GM10266 (cell line): ENCODE measurements at regions not wholly inside any gene's neighbourhood (a gene's known extent, or its start where the extent isn't known, plus 50 kb on each side); places are given as distances from the start of the nearest gene placed in this dataset.
"Not testable (repeated sequence)": the region's sequence is repeated elsewhere in the genome, so short reads cannot be mapped to it uniquely, and the experiment has no call there.

Experiments
- DNase-seq: peaks from one replicate; pipeline ENCODE4 v3.0.0; 2012; ENCODE audit errors: extremely low spot score
- TF ChIP-seq, protein P1 (sequence below): IDR thresholded peaks from 2 replicates; pipeline ENCODE4 v1.5.1; 2012; ENCODE audit warnings: mild to moderate bottlenecking, low read depth; ENCODE audit not compliant: control insufficient read depth, insufficient read depth; ENCODE audit errors: missing control alignments

DNA sequence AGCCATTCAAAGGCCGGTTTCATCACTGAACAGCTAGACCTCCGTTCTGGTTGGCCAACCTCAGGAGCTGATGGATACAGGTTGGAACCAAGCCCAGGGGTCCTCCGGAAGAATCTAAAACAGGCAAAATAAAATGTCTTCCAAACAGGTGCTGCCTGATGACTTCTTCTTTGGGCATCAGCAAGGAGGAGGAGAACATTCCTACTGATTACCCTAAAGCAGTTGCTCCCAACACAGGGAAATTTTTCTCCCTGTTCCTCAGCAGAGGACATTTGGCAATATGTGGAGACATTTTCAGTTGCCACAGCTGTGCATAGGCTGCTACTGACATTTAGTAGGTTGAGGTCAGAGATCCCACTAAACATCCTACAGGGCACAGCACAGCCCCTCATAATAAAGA is 319.3 kb upstream of the PPARGC1A start:
- no peak for DNase-seq
- TF ChIP-seq, protein P1, sequence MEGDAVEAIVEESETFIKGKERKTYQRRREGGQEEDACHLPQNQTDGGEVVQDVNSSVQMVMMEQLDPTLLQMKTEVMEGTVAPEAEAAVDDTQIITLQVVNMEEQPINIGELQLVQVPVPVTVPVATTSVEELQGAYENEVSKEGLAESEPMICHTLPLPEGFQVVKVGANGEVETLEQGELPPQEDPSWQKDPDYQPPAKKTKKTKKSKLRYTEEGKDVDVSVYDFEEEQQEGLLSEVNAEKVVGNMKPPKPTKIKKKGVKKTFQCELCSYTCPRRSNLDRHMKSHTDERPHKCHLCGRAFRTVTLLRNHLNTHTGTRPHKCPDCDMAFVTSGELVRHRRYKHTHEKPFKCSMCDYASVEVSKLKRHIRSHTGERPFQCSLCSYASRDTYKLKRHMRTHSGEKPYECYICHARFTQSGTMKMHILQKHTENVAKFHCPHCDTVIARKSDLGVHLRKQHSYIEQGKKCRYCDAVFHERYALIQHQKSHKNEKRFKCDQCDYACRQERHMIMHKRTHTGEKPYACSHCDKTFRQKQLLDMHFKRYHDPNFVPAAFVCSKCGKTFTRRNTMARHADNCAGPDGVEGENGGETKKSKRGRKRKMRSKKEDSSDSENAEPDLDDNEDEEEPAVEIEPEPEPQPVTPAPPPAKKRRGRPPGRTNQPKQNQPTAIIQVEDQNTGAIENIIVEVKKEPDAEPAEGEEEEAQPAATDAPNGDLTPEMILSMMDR = no peak

DNA sequence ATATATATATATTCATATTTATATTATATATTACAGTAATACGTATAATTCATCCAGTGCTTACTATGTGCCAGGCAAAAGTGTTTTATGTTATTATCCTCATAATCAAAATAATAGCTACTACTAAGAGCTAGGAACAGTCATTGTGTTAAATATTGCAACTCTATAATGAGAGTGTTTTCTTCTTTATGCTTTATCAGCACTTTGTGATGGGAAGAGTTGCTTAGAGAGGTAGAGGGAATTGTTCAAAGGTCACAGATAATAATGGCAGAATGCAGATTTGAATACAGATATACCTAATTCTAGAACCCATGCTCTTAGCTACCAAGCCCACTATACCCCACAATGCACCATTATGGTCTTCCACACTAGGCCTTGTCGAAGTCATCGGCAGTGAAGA is 318.8 kb upstream of the PPARGC1A start:
- TF ChIP-seq, protein P1 = no peak
- no peak for DNase-seq

DNA sequence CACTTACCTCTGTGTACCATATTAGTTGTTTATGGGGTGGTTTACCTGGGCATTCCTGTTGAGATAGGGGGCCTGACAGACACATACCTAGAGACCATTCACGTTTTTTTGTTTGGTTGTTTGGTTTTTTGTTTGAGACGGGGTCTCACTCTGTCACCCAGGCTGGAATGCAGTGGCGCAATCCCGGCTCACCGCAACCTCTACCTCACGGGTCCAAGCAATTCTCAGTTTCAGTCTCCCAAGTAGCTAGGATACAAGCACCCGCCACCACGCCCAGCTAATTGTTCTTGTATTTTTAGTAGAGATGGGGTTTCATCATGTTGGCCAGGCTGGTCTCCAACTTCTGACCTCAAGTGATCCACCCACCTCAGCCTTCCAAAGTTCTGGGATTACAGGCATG is 314.9 kb upstream of the PPARGC1A start:
- DNase-seq = not testable (repeated sequence)

DNA sequence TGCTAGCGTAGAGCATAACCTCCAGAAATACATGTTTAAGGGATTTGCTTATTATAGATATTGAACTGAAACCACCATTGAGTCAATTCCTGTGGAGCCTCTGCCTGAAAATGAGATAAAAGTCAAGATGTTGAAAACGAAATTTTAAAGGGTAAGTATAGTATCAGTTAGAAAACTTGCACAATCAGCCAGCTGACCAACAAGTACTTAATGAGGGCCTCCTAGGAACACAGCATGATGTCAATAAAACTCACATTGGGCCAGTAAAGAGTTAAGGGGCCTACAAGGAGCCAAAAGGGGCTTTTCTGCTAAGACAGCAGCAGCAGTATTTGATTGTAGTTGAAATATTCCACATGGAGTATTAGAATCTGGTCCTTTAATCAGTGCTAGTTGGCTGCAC is 314.1 kb upstream of the PPARGC1A start:
- TF ChIP-seq, protein P1 = no peak
- no peak for DNase-seq

DNA sequence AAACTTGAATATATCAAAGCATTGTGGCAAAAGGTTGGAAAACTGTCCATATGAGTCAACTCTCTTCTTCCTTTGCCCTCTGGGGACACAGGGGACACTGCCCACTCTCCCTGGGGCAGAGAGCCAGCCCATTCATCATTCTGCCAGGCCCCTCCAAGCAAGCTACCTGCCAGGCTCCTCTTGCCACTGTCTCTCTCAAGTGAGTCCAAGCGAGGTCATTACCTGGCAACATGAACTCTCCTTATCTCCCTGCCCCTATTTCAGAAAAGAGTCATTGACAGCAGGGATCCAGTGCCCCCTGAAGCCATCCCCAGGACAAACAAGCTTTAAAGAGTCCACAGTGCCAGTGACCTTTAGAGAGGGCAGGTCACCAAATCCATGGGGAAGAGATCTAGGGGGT is 312.7 kb upstream of the PPARGC1A start:
- TF ChIP-seq, protein P1 = no peak
- DNase-seq = no peak

DNA sequence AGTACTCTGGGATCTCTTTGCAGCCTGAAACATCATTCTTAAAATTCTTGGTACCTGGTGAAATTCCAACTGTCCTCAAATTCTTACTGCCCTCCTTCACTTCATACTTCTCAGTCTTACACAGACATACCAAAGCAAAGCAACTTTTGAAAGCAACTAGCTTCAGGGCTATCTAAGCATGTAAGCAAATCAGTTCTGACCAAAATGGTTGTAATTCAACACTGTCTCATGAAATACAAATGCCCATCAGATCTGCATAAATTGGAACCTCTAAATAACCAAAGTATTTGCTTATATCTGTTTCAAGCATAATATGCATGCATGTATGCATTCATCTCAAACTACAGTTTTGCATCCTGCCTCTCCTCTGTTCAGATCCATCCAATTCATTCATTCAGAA is 308.1 kb upstream of the PPARGC1A start:
- DNase-seq = no peak
- TF ChIP-seq, protein P1 = no peak

DNA sequence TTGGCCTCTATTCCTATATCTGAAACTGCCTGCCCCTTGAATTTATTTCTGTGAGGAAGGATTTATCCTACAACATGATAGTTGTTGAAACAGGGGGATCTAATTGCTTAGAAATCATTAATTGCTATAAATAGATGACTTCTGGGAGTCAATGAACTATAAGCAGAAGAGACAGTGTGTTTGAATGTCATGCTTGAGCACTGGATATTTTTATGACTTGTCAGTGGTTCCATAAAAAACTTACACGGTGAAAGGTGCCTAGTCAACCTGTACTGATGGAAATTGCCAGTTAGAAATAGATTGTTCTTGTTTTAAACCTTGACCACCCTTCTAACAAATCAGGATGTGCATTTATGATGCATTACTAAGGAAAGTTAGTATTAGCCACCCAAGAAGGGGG is 306.9 kb upstream of the PPARGC1A start:
- DNase-seq = no peak
- TF ChIP-seq, protein P1 = no peak

DNA sequence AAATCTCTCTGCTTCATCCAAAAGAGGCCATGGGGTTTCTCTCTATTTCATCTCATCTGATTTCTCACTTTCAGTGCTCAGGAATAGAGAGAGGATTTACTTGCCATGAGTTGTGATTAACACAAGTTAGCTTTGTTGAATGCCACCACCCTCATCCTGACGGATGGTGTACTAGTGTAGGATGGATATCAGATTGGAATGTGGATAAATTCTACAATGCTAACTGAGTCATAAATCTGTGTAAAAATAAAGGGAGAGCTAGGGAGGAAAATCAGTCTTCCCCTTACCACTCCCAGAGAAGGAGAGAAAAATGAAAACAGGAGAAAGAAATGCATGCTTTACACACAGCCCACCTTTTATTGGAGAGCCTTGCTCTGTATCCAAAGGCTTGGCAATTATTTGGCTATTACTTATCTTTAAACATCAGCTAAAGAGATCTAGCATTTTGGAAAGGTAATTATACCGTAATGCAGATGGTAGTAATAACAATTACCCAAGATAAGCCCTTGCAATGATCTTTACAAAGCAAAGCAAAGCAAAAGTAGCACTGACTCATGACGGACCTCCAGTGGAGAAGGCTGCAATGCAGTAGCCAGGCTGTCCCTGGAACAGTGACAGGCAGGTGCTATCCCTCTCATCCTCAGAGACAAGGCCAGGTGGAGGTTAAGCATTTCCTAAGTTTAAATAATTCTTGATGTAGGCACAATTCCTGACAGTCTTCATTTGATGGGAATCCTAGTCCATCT is 306.3 kb upstream of the PPARGC1A start:
- DNase-seq = no peak
- TF ChIP-seq, protein P1 = no peak
